GM18511 (cell line): ENCODE measurements at regions not wholly inside any gene's neighbourhood (a gene's known extent, or its start where the extent isn't known, plus 50 kb on each side); places are given as distances from the start of the nearest gene placed in this dataset.
"Not testable (repeated sequence)": the region's sequence is repeated elsewhere in the genome, so short reads cannot be mapped to it uniquely, and the experiment has no call there.

Source experiments
- ATAC-seq: cut with Tn5 transposase; IDR thresholded peaks from one replicate; pipeline ENCODE4 v1.9.1; 2021; ENCODE audit warnings: mild to moderate bottlenecking, moderate library complexity; ENCODE audit not compliant: unreplicated experiment

- ATAC-seq = no peak
These were observed 136.6 kb upstream of the ELAC2 start for GRCh38 chr17:13154398-13154797.

GRCh38 chr17:13153036-13153435 is 135.2 kb upstream of the ELAC2 start:
- no peak for ATAC-seq

- ATAC-seq = no peak
These were observed 134.7 kb upstream of the ELAC2 start for GRCh38 chr17:13152501-13152900.

GRCh38 chr17:13150738-13151137 is 132.9 kb upstream of the ELAC2 start:
- ATAC-seq = not testable (repeated sequence)

- no peak for ATAC-seq
These were observed 125.2 kb upstream of the ELAC2 start for GRCh38 chr17:13143001-13143400.

- ATAC-seq = no peak
These were observed 122.9 kb upstream of the ELAC2 start for GRCh38 chr17:13140750-13141149.

- no peak for ATAC-seq
These were observed 117.7 kb upstream of the ELAC2 start for GRCh38 chr17:13135506-13135905.

GRCh38 chr17:13134076-13134475 is 116.2 kb upstream of the ELAC2 start:
- no peak for ATAC-seq

GRCh38 chr17:13131225-13131624 is 113.4 kb upstream of the ELAC2 start:
- no peak for ATAC-seq

GRCh38 chr17:13129356-13129755 is 111.5 kb upstream of the ELAC2 start:
- no peak for ATAC-seq

- ATAC-seq = no peak
These were observed 110.8 kb upstream of the ELAC2 start for GRCh38 chr17:13128676-13129075.

- no peak for ATAC-seq
These were observed 110.2 kb upstream of the ELAC2 start for GRCh38 chr17:13127921-13128602.

GRCh38 chr17:13120864-13121263 is 103.0 kb upstream of the ELAC2 start:
- ATAC-seq = no peak

- ATAC-seq = no peak
These were observed 100.5 kb upstream of the ELAC2 start for GRCh38 chr17:13118311-13118710.

- no peak for ATAC-seq
These were observed 99.8 kb upstream of the ELAC2 start for GRCh38 chr17:13117616-13118015.

GRCh38 chr17:13114601-13115031 is 96.8 kb upstream of the ELAC2 start:
- peak; percentile 50 for ATAC-seq

- no peak for ATAC-seq
These were observed 96.1 kb upstream of the ELAC2 start for GRCh38 chr17:13113821-13114525.

- no peak for ATAC-seq
These were observed 89.9 kb upstream of the ELAC2 start for GRCh38 chr17:13107676-13108235.

GRCh38 chr17:13106171-13106570 is 88.3 kb upstream of the ELAC2 start:
- no peak for ATAC-seq

GRCh38 chr17:13104576-13104975 is 86.7 kb upstream of the ELAC2 start:
- no peak for ATAC-seq

- no peak for ATAC-seq
These were observed 84.7 kb upstream of the ELAC2 start for GRCh38 chr17:13102477-13102876.

- ATAC-seq = no peak
These were observed 82.1 kb upstream of the ELAC2 start for GRCh38 chr17:13099926-13100325.
